ENCODE measurements at regions not wholly inside any gene's neighbourhood (a gene's known extent, or its start where the extent isn't known, plus 50 kb on each side); places are given as distances from the start of the nearest gene placed in this dataset.

DNA sequence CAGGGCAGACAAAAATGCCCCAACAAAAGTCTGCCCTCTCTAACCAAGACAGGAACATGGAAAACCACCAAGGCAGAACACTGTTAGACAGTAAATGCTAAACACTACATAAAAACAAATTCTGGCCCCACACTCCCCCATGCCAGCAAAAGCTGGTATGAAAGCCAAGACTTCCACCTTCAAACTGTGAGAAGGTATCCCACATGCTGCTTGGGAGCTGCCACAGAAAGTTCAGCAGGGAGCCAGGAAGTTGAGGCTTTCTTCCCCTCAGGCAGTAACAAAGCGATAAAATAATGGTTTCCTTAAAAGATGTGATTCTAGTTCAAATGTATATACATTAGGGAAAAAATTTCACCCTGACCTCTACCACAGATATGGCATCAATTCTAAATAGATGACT is 770.4 kb upstream of the NDST4 start:
- Histone ChIP-seq H3K9ac (ENCODE audit: insufficient read depth, low read length) (no peak overlapping the region), H3K36me3 (ENCODE audit: control insufficient read depth, insufficient read depth, low read length) (no peaks in the 10 kb centered on the region), H3K27me3 (ENCODE audit: control insufficient read depth, insufficient read depth, low read length) (no peaks in the 10 kb centered on the region), H3K9me3 (ENCODE audit: control insufficient read depth, insufficient read depth, low read depth, low read length) (no peaks in the 10 kb centered on the region), H3K27ac (ENCODE audit: insufficient read depth, low read length) (no peak overlapping the region), H3K4me1 (ENCODE audit: control insufficient read depth, extremely low read depth, insufficient read depth, low read length) (no peaks in the 10 kb centered on the region), H3K4me2 (ENCODE audit: extremely low read depth, insufficient read depth, low read length) (no peak overlapping the region), H3K4me3 (replicated peaks in 1 of 4; ENCODE audit: control extremely low read depth in 1 of 4, insufficient read depth in 1 of 4, low read depth in 3 of 4, low read length in 4 of 4) (no peak overlapping the region), H2AFZ (ENCODE audit: low read length) (no peak overlapping the region), H3K79me2 (ENCODE audit: control insufficient read depth, insufficient read depth, low read length) (no peaks in the 10 kb centered on the region), H4K20me1 (ENCODE audit: control insufficient read depth, extremely low read depth, insufficient read depth, low read length) (no peaks in the 10 kb centered on the region)
- TF ChIP-seq, protein P1, sequence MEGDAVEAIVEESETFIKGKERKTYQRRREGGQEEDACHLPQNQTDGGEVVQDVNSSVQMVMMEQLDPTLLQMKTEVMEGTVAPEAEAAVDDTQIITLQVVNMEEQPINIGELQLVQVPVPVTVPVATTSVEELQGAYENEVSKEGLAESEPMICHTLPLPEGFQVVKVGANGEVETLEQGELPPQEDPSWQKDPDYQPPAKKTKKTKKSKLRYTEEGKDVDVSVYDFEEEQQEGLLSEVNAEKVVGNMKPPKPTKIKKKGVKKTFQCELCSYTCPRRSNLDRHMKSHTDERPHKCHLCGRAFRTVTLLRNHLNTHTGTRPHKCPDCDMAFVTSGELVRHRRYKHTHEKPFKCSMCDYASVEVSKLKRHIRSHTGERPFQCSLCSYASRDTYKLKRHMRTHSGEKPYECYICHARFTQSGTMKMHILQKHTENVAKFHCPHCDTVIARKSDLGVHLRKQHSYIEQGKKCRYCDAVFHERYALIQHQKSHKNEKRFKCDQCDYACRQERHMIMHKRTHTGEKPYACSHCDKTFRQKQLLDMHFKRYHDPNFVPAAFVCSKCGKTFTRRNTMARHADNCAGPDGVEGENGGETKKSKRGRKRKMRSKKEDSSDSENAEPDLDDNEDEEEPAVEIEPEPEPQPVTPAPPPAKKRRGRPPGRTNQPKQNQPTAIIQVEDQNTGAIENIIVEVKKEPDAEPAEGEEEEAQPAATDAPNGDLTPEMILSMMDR (conservative IDR thresholded peaks at IDR 0.05 in 1 of 2, IDR thresholded peaks at IDR 0.05 in 1 of 2; ENCODE audit: low read depth in 1 of 2, low read length in 2 of 2), result no peak
- no peak for TF ChIP-seq EZH2 (IDR thresholded peaks at IDR 0.05; ENCODE audit: low read length, missing control alignments)
- DNase-seq (ENCODE audit: low read depth in 2 of 2), result no peak

DNA sequence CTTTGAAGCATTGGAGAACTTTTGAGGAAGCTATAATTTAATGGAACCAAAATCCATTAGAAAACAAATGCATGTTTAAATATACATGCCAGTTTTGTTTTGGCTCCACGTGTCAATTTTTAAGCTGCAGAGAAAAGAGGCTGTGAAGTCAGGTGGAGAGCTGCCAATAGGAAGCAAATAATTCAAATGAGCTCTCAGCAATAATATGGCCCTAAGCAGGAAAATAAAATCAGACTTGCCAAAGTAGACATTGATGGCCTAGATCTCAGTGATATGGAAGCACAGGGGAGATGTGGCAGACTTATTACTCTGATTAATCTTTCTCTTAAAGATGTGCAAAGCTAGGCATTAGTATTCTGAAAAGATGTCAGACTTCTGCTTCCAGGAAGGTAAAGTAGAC is 769.8 kb upstream of the NDST4 start:
- H3K27ac ChIP-seq (ENCODE audit: insufficient read depth, low read length), result no peak overlapping the region
- DNase-seq (ENCODE audit: low read depth in 2 of 2), result no peak
- no peaks in the 10 kb centered on the region for H3K4me1 ChIP-seq (ENCODE audit: control insufficient read depth, extremely low read depth, insufficient read depth, low read length)
- H3K36me3 ChIP-seq (ENCODE audit: control insufficient read depth, insufficient read depth, low read length), result no peaks in the 10 kb centered on the region
- no peaks in the 10 kb centered on the region for H4K20me1 ChIP-seq (ENCODE audit: control insufficient read depth, extremely low read depth, insufficient read depth, low read length)
- TF ChIP-seq, protein P1 (conservative IDR thresholded peaks at IDR 0.05 in 1 of 2, IDR thresholded peaks at IDR 0.05 in 1 of 2; ENCODE audit: low read depth in 1 of 2, low read length in 2 of 2), result no peak
- no peak for TF ChIP-seq EZH2 (IDR thresholded peaks at IDR 0.05; ENCODE audit: low read length, missing control alignments)
- H3K79me2 ChIP-seq (ENCODE audit: control insufficient read depth, insufficient read depth, low read length), result no peaks in the 10 kb centered on the region
- no peak overlapping the region for H3K4me2 ChIP-seq (ENCODE audit: extremely low read depth, insufficient read depth, low read length)
- no peaks in the 10 kb centered on the region for H3K9me3 ChIP-seq (ENCODE audit: control insufficient read depth, insufficient read depth, low read depth, low read length)
- no peak overlapping the region for H3K9ac ChIP-seq (ENCODE audit: insufficient read depth, low read length)
- H3K4me3 ChIP-seq (replicated peaks in 1 of 4; ENCODE audit: control extremely low read depth in 1 of 4, insufficient read depth in 1 of 4, low read depth in 3 of 4, low read length in 4 of 4), result no peak overlapping the region
- H2AFZ ChIP-seq (ENCODE audit: low read length), result no peak overlapping the region
- H3K27me3 ChIP-seq (ENCODE audit: control insufficient read depth, insufficient read depth, low read length), result no peaks in the 10 kb centered on the region

DNA sequence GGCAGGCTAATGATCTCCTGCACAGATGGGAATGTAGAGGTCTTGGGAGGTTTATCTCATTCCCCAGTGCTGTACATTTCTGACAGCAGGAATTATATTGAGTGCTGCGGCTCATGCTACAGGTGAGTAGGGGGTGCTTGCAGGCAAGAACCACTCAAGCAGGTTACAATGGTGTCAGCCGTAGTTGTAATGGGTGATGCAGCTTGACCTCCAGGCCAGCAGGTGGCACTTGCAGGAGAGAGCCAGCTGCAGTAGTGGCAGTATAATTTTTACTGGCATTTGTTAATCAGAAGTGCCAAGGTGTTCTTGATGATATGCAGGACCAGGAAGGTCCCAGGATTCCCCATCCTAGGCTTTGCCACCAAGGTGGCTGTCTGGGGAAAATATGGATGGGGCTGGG is 759.6 kb upstream of the NDST4 start:
- H3K36me3 ChIP-seq (ENCODE audit: control insufficient read depth, insufficient read depth, low read length), result no peaks in the 10 kb centered on the region
- no peaks in the 10 kb centered on the region for H4K20me1 ChIP-seq (ENCODE audit: control insufficient read depth, extremely low read depth, insufficient read depth, low read length)
- no peak overlapping the region for H3K4me2 ChIP-seq (ENCODE audit: extremely low read depth, insufficient read depth, low read length)
- H3K27me3 ChIP-seq (ENCODE audit: control insufficient read depth, insufficient read depth, low read length), result no peaks in the 10 kb centered on the region
- no peak for DNase-seq (ENCODE audit: low read depth in 2 of 2)
- H3K79me2 ChIP-seq (ENCODE audit: control insufficient read depth, insufficient read depth, low read length), result no peaks in the 10 kb centered on the region
- H3K4me1 ChIP-seq (ENCODE audit: control insufficient read depth, extremely low read depth, insufficient read depth, low read length), result no peaks in the 10 kb centered on the region
- H3K4me3 ChIP-seq (replicated peaks in 1 of 4; ENCODE audit: control extremely low read depth in 1 of 4, insufficient read depth in 1 of 4, low read depth in 3 of 4, low read length in 4 of 4), result no peak overlapping the region
- no peaks in the 10 kb centered on the region for H3K9me3 ChIP-seq (ENCODE audit: control insufficient read depth, insufficient read depth, low read depth, low read length)
- no peak overlapping the region for H3K9ac ChIP-seq (ENCODE audit: insufficient read depth, low read length)
- TF ChIP-seq, protein P1 (conservative IDR thresholded peaks at IDR 0.05 in 1 of 2, IDR thresholded peaks at IDR 0.05 in 1 of 2; ENCODE audit: low read depth in 1 of 2, low read length in 2 of 2), result no peak
- TF ChIP-seq EZH2 (IDR thresholded peaks at IDR 0.05; ENCODE audit: low read length, missing control alignments), result no peak
- no peak overlapping the region for H3K27ac ChIP-seq (ENCODE audit: insufficient read depth, low read length)
- H2AFZ ChIP-seq (ENCODE audit: low read length), result no peak overlapping the region
